GM21381 (cell line): ENCODE measurements at regions not wholly inside any gene's neighbourhood (a gene's known extent, or its start where the extent isn't known, plus 50 kb on each side); places are given as distances from the start of the nearest gene placed in this dataset.

Experiments
- ATAC-seq: cut with Tn5 transposase; IDR thresholded peaks from one replicate; pipeline ENCODE4 v1.9.1; 2021; ENCODE audit warnings: mild to moderate bottlenecking, moderate library complexity; ENCODE audit not compliant: unreplicated experiment

DNA sequence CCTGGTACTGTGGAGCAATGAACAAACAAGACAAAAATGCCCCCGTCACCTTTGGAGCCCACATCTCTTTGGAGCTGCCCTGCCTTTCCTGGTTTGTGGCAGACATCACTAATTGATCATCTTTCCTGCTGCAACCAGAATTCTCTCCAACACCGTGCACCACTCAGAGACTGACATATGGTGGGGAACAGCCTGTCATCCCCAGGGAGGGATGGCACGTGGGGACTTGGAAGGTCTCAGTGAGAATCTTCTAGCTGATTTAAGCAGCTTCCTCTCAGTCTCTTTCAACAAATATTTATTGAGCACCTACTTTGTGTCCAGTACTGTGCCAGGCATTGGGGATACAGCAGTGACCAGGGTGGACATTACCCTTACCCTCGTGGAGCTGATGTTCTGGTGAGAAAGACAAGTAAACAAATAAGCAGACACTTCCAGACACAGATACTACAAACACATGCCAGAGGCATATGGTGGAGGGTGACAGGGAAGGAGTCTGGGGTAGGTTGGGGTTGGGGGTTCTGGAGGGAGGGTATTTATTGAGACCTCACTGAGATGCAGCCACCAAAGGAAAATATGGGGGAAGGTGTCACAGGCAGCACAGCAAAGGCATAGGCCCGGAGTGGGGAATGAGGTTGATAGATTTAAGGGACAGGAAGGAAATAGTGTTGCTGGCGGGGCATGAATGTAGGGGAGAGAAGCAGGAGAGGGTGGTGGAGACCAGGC, 82.3 kb downstream of the CEBPB start:
- no peak for ATAC-seq

DNA sequence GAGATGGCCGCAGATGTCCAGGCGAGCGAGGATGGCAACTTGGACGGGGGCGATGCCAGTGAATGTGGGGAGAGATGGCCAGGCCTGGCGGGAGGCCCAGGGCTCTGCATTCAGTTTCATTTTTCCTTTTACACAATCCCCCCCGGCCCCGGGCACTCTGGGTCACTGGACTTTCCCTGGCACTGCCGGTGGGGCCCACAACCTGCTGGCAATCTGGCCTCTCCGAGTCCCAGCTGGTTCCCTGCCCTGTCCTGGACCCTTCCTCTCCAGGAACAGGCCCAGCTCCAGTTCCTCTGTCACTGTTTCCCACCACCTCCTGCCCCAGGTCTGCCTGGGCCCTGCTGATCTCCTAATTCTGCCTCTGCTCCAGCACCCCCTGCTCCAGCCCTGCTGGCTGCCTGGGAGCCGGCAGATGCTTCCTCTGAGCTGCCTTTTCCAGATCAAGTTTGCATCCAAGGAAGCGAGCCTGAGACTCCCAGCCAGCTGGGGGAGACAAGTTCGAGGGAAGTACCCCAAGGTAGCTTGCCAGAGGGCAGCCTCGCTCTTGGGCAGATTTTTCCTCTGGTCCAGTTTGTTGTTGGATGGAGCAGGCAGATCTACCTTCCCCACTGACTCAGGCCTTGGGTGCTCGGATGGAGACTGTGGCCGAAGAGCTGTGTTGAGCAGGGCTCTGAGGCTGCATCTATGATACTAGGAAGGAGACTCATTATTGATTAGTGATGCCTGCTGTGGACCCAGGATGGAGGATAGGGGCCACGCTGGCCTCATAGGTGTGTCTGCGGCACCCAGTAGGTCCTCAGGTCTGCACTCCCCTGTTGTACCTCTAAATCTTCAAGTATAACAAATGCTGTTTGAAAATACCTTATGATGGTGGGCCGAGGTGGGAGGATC, 83.2 kb downstream of the CEBPB start:
- no peak for ATAC-seq

DNA sequence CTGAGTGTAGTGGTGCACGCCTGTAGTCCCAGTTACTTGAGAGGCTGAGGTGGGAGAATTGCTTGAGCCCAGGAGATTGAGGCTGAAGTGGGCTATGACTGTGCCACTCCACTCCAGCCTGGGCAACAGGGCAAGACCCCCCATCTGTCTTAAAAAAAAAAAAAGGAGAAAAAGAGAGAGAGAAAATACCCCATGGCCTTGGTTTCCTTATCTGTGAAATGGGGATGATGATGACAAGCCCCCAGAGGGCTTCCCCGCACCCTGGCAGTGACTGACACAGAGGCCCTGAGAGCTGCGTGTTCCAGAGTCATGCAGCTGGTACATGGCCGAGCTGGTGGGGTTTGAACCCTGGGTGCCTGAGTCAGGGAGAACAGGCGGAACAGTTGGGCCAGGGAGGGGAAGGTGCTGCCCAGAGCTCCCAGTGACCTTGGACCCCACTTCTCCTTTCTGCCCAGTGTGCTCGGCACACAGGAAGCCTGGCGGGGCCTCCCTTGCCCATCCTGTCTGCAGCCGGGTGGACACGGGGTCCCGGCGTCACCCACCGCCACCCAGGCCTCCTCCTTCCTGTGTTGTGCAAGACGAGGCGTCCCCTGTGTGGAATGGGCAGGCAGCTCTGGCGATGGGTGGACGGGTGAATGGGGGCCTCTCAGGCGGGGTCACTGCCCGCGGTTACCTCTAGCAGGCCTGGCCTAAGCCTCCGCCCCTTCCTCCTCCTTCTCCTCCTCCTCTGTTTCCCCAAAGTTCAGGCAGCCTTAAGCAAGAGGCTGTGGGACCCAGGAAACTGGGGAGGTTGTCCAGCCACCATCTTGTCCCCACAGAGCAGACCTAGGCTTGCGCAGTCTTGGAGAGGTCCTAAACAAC, 84.2 kb downstream of the CEBPB start:
- ATAC-seq: no peak

DNA sequence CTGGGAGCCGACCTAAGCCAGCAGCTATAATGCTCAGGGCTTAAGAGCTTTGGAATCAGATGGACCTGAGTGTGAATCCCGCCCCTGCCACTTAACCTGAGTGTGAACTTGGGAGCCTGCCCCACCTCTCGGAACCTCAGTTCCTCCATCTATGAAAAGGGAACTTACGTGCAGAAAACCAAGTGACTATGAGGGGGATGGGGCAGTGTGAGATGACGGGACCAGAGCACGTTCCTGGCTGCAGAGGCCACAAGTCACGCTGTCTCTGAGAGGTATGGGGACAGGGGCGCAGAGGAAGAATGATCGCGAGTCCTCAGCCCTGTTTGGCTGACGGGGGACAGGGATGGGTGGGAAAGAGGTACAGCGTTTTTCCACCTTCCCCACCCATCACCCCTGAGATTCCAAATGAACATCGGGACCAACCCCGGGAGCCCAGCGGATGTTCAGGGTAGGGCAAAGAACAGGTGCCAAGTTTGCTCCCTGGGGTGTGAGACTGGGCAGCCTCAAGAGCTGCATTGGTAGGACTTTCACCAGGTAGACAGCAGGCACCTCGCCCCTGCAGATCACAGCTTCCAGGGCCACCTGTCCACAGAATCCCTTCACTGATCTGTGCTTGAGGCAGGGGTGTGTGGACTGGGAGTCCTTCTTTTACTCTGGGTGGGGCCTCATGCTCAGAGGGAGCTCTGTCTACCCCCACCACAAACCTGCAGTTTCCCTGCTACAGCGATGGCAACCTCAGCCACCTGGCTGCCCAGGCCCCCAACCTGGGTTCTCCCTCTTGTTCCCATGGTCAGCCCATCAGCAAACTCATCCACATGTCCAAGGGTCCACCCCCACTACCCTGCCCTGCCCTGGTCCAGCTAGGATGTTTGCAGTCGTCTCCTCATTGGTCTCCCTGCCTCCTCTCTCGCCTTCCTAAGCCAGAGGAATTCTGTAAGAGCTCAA, 85.8 kb downstream of the CEBPB start:
- ATAC-seq: no peak

DNA sequence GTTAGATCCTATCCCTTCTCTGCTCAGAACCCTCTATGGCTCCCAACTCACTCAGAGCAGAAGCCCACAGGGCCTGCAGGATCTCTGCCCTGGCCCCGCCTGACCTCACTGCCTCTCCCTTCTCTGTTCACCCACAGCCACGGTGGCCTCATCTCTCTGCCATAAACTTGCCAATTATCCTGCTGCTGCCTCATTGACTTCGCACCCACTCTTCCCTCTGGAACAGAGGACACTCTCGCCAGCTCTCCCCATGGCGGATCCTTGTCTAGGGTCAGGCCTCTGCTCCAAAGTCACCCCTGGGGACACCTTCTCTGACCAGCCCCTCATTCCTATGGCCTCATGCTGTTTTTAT, 86.4 kb downstream of the CEBPB start:
- no peak for ATAC-seq

DNA sequence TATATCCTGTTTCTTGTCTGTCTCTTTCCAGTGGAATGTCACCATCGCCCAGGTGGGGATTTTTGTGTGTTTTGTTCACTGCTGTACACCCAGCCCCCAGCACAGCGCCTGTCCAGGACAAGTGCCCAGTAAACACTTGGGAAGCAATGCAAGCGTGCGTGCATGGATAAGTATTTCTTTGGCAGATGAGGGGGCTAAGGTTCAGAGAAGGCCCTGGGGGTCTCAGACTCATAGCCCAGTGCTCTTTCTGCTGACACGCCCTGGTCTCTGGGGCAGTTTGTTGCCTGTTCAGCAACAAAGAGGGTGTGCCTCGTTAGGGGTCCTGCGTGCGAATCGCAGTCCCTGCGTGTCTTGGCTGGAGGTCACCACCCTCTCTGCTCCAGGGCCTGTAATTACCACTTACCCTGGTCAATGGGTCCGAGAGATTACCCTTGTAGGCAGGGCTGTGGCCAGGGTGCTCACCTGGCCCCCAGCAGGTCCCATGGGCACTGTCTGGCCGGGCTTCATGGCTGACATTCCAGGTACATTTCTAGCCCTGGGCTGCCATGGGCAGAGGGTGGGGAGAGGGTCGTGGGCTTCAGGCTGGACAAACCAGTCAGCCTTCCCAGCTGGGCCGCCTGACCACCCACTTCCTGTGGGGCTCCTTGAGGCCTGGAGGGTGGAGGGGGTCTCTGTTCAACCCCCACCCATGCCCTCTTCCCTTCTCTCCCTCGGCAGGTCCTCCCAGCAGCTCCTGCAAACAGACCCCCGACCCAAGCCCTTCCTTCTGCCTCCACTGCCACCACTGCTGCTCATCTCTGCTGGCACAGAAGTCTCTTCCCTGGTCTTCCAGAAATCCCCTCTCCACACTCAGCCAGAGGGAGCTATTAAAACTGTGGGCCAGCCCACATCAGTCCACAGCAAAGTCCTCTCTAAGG, 87.1 kb downstream of the CEBPB start:
- no peak for ATAC-seq

DNA sequence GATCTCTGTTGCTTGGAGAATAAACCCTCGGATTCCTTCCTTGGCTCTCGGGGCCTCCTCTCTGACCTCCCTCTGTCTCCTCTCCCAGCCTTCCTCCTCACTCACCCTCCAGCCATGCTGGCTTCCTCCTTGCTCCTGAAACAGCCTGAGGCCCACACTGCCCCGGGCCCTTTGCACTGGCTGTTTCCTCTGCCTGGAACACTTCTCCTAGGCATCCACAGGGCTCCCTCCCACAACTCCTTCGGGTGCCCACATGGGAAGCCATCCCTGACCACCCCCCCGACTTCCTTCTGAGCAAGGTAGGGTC, 87.7 kb downstream of the CEBPB start:
- ATAC-seq: no peak

DNA sequence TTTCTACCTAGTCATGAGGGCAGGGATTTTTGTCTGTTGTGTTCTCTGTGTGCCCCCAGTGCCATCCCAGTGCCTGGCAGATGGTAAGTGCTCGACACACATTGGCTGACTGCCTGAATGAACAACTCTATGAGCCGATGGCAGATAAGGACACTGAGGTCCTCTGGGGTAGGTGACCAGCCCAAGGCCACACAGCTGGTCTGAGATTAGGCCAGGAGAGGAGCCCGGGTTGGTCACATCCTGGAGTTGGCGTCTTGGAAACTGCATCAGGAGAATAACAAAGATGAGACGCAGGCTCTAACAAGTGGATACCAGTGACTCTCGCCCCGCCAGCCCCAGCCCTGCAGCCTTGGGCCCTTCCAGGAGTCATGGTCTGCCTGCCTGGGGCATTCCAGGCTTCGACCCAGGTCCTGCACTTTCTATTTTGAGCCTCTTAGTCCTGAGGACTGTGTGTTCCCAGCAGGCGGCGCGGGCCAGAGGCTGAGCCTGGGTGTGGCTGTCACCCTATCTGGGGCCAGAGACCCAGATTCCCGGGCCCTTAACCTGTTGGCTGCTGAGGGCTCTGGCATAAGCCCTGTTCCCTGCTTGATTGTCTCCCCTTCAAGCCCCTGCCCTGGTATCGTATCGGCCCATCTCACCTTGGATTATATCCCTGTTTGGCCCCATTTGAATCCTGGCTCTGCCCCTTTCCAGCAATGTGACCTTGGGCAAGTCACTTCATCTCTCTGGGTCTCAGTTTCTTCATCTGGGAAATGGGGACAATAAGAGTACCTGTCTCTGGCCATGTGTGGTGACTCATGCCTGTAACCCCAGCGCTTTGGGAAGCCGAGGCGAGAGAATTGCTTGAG, 88.3 kb downstream of the CEBPB start:
- no peak for ATAC-seq

DNA sequence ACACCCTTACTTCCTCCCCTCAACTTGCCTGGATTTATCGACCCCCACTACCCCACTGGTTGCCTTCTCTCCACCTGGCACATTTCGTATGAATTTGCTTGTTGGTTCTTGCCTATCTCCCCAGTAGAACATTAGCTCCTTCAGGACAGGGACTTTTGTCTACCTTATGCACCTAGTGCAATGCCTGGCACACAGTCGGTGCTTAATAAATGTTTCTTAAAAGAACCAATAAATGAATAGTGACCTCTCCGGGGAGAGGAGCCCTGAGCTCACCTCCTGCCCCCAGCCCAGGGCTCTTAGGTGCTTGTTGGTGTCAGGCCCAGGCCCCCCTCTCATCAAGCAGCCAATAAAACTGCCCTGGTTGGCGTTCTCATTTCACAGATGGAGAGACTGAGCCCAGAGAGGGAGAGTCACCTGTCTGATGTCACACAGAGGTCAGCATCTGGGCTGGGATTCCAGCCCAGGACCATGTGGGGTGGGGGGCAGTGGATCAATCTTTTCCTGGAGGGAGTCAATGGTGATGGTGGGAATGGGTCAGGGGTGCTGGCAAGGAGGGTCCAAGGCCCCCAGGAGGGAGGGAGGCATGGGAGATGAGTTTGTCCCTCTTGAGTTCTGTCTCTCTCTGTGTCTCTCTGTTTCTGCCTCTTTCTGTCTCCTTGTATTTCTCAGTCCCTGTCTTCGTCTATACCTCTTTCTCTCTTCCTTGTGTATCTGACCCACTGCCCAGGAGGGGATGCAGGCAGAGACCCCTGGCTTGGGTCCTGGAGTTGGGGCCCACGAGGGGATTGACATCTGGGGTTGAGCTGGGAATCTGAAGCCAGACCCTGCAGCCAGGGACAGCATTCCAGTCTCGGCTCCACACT, 89.6 kb downstream of the CEBPB start:
- no peak for ATAC-seq

DNA sequence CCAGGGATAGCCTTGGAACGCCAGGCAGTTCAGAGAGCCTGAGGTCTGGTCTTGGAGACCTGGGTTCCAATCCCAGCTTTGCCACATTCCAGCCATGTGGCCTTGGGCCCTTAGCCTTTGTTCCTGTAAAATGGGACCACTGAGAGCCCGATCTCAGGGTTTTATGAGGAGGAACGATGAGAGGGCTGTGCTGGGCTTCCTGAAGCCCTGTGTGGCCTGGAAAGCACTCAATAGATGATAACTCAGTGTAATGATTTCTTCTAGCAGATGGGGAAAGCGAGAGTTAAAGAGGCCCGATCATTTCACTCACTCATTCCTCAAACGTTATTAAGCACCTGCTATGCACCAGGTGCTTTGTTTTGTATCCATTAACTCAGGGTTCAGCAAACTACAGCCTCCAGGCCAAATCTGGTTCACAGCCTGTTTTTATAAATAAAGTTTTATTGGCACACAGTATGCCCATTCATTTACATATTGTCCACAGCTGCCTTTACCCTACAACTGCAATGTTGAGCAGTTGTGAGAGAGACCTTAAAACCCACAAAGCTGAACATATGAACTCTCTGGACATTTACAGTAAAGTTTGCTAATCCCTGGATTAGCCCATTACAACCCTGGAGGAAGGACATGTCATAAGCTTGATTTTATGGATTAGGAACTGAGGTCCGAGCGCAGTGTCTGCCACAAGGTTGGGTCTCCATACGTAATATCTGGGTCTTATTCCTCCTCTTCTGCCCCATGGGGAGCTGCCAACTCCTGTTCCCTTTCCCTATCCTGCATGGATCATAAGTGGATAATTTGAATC, 90.4 kb downstream of the CEBPB start:
- no peak for ATAC-seq

DNA sequence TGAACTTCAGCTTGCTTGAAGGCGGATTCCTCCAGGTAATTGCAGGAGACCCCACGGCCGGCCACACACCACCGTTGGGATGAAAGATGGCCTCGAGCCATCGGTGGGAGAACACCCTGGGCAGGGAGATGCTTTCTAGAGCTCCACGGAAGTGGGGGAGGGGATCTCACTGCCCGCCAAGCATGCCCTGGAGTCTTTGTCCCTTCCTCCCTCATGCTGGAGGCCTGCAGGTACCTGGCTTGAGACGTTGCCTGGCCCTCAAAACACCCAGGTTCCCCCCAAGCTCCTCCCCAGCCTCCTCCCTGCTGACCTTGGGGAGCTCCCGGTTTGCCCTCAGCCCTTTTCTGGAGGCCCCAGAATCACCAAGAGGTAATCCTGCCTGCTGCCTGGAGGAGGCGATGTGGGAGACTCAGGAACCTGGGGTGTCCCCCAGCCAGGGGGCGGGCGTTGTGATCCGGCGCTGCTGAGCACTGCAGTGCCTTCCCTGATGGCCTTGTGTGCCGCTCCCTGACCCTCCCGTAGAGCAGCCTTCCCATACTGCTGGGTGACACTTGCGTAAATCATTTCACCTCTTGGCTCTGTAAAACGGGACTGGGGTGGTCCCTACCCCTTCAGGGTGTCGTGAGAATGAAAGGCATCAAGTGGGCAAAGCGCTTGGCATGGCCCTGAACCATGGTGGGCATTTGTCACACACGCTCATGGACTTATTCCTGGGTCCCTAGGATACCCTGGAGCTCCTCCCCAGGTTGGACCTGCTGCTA, 91.4 kb downstream of the CEBPB start:
- no peak for ATAC-seq

DNA sequence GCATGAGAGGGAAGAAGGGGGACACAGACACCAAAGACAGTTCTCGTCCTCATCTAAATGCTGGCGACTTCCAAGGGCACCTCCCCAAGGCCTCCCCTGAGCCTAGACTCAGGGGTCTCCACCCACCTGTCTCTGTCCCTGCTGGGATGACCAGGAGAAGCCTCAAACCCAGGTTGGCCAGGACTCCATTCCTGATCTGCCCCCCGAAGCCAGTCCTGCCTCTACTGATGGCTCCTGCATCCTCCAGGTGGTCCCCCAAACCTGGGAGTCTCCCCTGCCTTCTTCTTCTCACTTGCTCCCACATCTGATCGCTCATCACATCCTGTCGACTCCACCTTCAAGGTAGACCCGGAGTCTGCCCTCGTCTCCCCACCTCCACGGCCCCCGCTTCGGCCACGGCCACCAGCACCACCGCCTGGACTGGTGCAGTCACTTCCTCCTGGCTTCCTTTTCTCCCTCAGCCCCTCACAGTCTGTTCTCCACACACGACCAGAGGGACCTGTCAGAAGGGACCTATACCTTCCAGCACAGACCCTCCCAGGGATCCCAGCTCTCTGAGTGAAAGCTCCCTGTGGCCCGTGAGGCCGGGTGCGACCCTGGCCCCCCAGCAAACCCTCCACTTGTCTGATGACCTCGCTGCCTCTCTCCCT, 92.1 kb downstream of the CEBPB start:
- no peak for ATAC-seq

DNA sequence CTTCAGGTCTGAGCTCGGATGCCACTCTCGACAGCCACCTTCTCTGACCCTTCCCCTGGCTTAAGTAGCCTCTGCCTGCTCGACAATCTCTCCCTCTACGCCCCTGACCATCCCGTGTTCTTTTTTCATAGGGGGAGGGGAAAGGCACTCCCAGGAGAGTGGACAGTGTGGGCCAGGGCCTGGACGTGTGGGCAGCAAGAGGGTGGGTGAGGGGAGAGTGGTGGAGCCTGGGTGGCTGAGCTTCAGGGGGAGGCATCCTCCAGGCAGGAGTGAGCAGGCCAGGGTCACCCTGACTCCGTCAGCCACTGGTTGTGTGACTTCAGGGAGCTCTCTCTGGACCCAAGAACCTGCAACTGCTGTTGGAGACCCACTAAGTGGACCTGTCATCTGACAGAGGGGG, 92.7 kb downstream of the CEBPB start:
- no peak for ATAC-seq

DNA sequence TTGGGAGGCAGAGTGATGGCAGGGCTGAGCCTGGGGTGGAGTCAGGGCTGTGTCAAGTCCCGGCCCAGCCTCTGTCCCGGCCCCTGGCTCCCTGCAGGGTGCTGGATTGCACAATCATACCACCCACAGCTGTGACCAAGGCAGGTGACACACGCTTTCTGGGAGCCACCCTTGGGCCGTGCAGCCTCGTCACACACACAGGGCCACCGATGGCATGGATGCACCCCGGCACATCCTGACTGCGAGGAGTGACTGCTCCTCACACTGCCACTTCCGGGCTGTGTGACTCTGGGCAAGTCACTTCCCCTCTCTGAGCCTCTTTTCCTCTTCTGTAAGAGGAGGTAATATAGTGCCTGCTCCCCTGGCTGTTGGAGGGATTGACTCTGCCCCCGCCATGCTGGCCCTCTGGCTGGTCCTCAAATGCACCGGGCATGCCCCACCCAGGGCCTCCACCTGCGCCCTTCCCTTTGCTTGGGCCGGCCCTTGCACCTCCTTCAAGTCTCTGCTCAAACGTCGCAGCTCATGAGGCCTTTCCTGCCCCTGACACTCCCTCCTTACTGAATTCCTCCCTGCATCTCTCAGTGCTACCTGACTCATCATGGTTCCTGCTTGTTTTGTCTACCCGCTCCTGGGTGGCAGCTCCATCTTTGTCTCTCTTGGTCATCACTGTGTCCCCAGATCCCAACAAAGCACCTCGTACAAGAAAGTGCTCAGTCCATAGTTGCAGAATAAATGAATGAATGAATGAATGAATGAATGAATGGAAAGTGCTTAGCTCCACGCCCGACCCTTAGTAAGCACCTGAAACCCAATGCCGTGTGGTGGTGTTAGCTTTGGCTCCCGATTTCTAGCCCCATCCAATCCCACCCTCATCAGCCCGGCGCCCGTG, 93.5 kb downstream of the CEBPB start:
- ATAC-seq: no peak
